ENCODE measurements at regions not wholly inside any gene's neighbourhood (a gene's known extent, or its start where the extent isn't known, plus 50 kb on each side); places are given as distances from the start of the nearest gene placed in this dataset.

DNA sequence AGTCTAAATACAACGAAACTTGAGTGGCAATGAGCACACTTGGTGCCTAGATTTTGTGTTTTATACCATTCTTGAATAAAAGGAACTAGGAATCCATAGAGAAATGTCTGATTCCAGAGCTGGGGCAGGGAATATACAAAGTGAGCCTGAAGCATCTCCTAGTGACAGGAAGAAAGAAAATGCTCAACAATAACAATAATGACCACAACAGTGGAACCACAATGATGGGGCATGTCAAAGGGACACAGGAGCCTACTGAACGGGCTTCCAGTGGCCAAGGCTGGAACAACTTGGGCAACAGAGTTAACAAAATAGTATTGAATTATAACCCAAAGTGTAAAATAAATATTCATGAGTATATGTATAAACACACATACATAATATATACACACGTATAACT is 94.4 kb upstream of the ADCY1 start:
- Histone ChIP-seq H2AFZ (ENCODE audit: low read length) (no peak overlapping the region), H3K4me3 (ENCODE audit: low read length, poor library complexity, severe bottlenecking) (no peak overlapping the region), H3K4me2 (ENCODE audit: low read depth, low read length, poor library complexity, severe bottlenecking) (no peak overlapping the region), H3K9ac (ENCODE audit: low read depth, low read length, poor library complexity, severe bottlenecking) (no peak overlapping the region), H3K9me2 (replicated peaks; ENCODE audit: low read depth, low read length) (no peaks in the 10 kb centered on the region), H3K27me3 (ENCODE audit: insufficient read depth, low read length, poor library complexity, severe bottlenecking) (no peaks in the 10 kb centered on the region), H3F3A (ENCODE audit: low read depth) (no peaks in the 10 kb centered on the region), H3K4me1 (ENCODE audit: insufficient read depth, low read length, poor library complexity, severe bottlenecking) (no peaks in the 10 kb centered on the region), H3K79me2 (ENCODE audit: insufficient read depth, low read length) (no peaks in the 10 kb centered on the region), H3K9me3 (ENCODE audit: insufficient read depth, low read depth, low read length) (no peaks in the 10 kb centered on the region), H3K36me3 (ENCODE audit: insufficient read depth, low read length) (no peaks in the 10 kb centered on the region), H4K20me1 (ENCODE audit: insufficient read depth, low read length, poor library complexity, severe bottlenecking) (no peaks in the 10 kb centered on the region)
- TF ChIP-seq, protein P1, sequence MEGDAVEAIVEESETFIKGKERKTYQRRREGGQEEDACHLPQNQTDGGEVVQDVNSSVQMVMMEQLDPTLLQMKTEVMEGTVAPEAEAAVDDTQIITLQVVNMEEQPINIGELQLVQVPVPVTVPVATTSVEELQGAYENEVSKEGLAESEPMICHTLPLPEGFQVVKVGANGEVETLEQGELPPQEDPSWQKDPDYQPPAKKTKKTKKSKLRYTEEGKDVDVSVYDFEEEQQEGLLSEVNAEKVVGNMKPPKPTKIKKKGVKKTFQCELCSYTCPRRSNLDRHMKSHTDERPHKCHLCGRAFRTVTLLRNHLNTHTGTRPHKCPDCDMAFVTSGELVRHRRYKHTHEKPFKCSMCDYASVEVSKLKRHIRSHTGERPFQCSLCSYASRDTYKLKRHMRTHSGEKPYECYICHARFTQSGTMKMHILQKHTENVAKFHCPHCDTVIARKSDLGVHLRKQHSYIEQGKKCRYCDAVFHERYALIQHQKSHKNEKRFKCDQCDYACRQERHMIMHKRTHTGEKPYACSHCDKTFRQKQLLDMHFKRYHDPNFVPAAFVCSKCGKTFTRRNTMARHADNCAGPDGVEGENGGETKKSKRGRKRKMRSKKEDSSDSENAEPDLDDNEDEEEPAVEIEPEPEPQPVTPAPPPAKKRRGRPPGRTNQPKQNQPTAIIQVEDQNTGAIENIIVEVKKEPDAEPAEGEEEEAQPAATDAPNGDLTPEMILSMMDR (conservative IDR thresholded peaks at IDR 0.05; ENCODE audit: low read length) = no peak

DNA sequence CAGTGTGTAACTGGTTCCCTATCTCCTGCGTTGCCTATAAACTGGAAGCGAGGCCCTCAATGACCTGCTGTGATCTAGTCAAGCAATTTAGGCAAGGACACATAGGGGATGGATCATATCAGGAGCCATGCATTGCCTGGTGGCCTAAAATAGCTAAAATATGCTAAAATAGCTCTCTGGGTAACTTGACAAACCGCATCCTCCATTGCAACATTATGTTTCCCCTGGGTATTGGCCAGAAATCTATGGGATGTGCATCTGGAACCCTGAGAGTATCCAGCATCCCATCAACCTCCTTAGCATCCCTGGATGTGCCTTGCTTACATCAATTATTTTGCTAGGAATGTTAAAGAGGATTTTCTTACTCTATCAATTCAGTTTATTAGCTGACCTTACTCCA is 91.7 kb upstream of the ADCY1 start:
- H3F3A ChIP-seq (ENCODE audit: low read depth) = no peaks in the 10 kb centered on the region
- H3K9ac ChIP-seq (ENCODE audit: low read depth, low read length, poor library complexity, severe bottlenecking) = no peak overlapping the region
- no peaks in the 10 kb centered on the region for H3K36me3 ChIP-seq (ENCODE audit: insufficient read depth, low read length)
- H3K27me3 ChIP-seq (ENCODE audit: insufficient read depth, low read length, poor library complexity, severe bottlenecking) = no peaks in the 10 kb centered on the region
- H3K79me2 ChIP-seq (ENCODE audit: insufficient read depth, low read length) = no peaks in the 10 kb centered on the region
- H3K9me3 ChIP-seq (ENCODE audit: insufficient read depth, low read depth, low read length) = no peaks in the 10 kb centered on the region
- H3K4me2 ChIP-seq (ENCODE audit: low read depth, low read length, poor library complexity, severe bottlenecking) = no peak overlapping the region
- no peaks in the 10 kb centered on the region for H3K4me1 ChIP-seq (ENCODE audit: insufficient read depth, low read length, poor library complexity, severe bottlenecking)
- no peaks in the 10 kb centered on the region for H4K20me1 ChIP-seq (ENCODE audit: insufficient read depth, low read length, poor library complexity, severe bottlenecking)
- no peaks in the 10 kb centered on the region for H3K9me2 ChIP-seq (replicated peaks; ENCODE audit: low read depth, low read length)
- no peak overlapping the region for H2AFZ ChIP-seq (ENCODE audit: low read length)
- no peak overlapping the region for H3K4me3 ChIP-seq (ENCODE audit: low read length, poor library complexity, severe bottlenecking)
- TF ChIP-seq, protein P1 (conservative IDR thresholded peaks at IDR 0.05; ENCODE audit: low read length) = no peak
- TF ChIP-seq EZH2phosphoT487 (IDR thresholded peaks at IDR 0.05; ENCODE audit: borderline replicate concordance) = no peak

GRCh38 chr7:45484094-45484493 is 90.1 kb upstream of the ADCY1 start:
- Histone ChIP-seq H2AFZ (ENCODE audit: low read length) (no peak overlapping the region), H3K9me3 (ENCODE audit: insufficient read depth, low read depth, low read length) (no peaks in the 10 kb centered on the region), H3K79me2 (ENCODE audit: insufficient read depth, low read length) (no peaks in the 10 kb centered on the region), H3K4me3 (ENCODE audit: low read length, poor library complexity, severe bottlenecking) (no peak overlapping the region), H4K20me1 (ENCODE audit: insufficient read depth, low read length, poor library complexity, severe bottlenecking) (no peaks in the 10 kb centered on the region), H3K9ac (ENCODE audit: low read depth, low read length, poor library complexity, severe bottlenecking) (no peak overlapping the region), H3K9me2 (replicated peaks; ENCODE audit: low read depth, low read length) (no peaks in the 10 kb centered on the region), H3K27me3 (ENCODE audit: insufficient read depth, low read length, poor library complexity, severe bottlenecking) (no peaks in the 10 kb centered on the region), H3K4me1 (ENCODE audit: insufficient read depth, low read length, poor library complexity, severe bottlenecking) (no peaks in the 10 kb centered on the region), H3K4me2 (ENCODE audit: low read depth, low read length, poor library complexity, severe bottlenecking) (no peak overlapping the region), H3K36me3 (ENCODE audit: insufficient read depth, low read length) (no peaks in the 10 kb centered on the region), H3F3A (ENCODE audit: low read depth) (no peaks in the 10 kb centered on the region)
- TF ChIP-seq, protein P1 (conservative IDR thresholded peaks at IDR 0.05; ENCODE audit: low read length) = no peak
- no peak for TF ChIP-seq EZH2phosphoT487 (IDR thresholded peaks at IDR 0.05; ENCODE audit: borderline replicate concordance)
